Neuronal stem cell (in vitro differentiated cells): ENCODE measurements at regions not wholly inside any gene's neighbourhood (a gene's known extent, or its start where the extent isn't known, plus 50 kb on each side); places are given as distances from the start of the nearest gene placed in this dataset.

Source experiments
- DNase-seq: peaks from one replicate; pipeline ENCODE4 v3.0.0-alpha.2; 2013; ENCODE audit warnings: low spot score
- H2AFZ ChIP-seq: one replicate; pipeline ENCODE4 v1.6.1; 2013; ENCODE audit warnings: mild to moderate bottlenecking, low read length, inconsistent platforms
- H2AK5ac ChIP-seq: 2 replicates; pipeline ENCODE4 v1.6.1; 2013; ENCODE audit warnings: low read depth, mild to moderate bottlenecking, inconsistent platforms, low read length, moderate library complexity, mixed read lengths
- H2BK120ac ChIP-seq: 2 replicates; pipeline ENCODE4 v1.6.1; 2013; ENCODE audit warnings: low read depth, mild to moderate bottlenecking, inconsistent platforms, low read length, moderate library complexity, mixed read lengths
- H2BK12ac ChIP-seq: one replicate; pipeline ENCODE4 v1.6.1; 2013; ENCODE audit warnings: low read length, inconsistent platforms
- H2BK15ac ChIP-seq: 2 replicates; pipeline ENCODE4 v1.6.1; 2013; ENCODE audit warnings: mild to moderate bottlenecking, low read length, inconsistent platforms, mixed read lengths
- H2BK5ac ChIP-seq: one replicate; pipeline ENCODE4 v1.6.1; 2013; ENCODE audit warnings: inconsistent platforms, mild to moderate bottlenecking, low read length, moderate library complexity
- H3K14ac ChIP-seq: one replicate; pipeline ENCODE4 v1.6.1; 2013; ENCODE audit warnings: low read length, inconsistent platforms
- H3K18ac ChIP-seq: 2 replicates; pipeline ENCODE4 v1.6.1; 2013; ENCODE audit warnings: low read length, inconsistent platforms
- H3K23ac ChIP-seq: 2 replicates; pipeline ENCODE4 v1.6.1; 2013; ENCODE audit warnings: low read depth, mild to moderate bottlenecking, mixed read lengths, low read length, inconsistent platforms; ENCODE audit not compliant: poor library complexity
- H3K27ac ChIP-seq: replicated peaks from 3 replicates; pipeline ENCODE4 v1.5.1; 2013; ENCODE audit warnings: low read length, inconsistent platforms
- H3K27me3 ChIP-seq, 3 experiments: 2 replicates each; pipeline ENCODE4 v1.6.1; 2013; ENCODE audit warnings: low read length in 3 of 3, mild to moderate bottlenecking in 2 of 3, inconsistent platforms in 1 of 3, low read depth in 1 of 3, mixed read lengths in 1 of 3, moderate library complexity in 1 of 3; ENCODE audit not compliant: control insufficient read depth in 3 of 3, insufficient read depth in 3 of 3
- H3K36me3 ChIP-seq, 2 donors: replicated peaks in 1 of 2; 2 replicates each; pipeline ENCODE4 v1.6.1; 2013; ENCODE audit warnings: low read length in 2 of 2; ENCODE audit not compliant: control insufficient read depth in 2 of 2, insufficient read depth in 2 of 2
- H3K4ac ChIP-seq: 2 replicates; pipeline ENCODE4 v1.6.1; 2013; ENCODE audit warnings: inconsistent platforms, mild to moderate bottlenecking, low read length, moderate library complexity
- H3K4me1 ChIP-seq, 2 donors: 1 replicate in 1 of 2; 2 replicates in 1 of 2; pipeline ENCODE4 v1.6.1; 2013; ENCODE audit warnings: low read length in 2 of 2, low read depth in 1 of 2; ENCODE audit not compliant: control insufficient read depth in 2 of 2, insufficient read depth in 1 of 2
- H3K4me2 ChIP-seq: one replicate; pipeline ENCODE4 v1.6.1; 2013; ENCODE audit warnings: mild to moderate bottlenecking, low read length, inconsistent platforms; ENCODE audit not compliant: insufficient read depth, poor library complexity, severe bottlenecking
- H3K4me3 ChIP-seq, 2 donors: 2 replicates each; pipeline ENCODE4 v1.5.1; 2013; ENCODE audit warnings: low read length in 2 of 2, mild to moderate bottlenecking in 2 of 2, inconsistent platforms in 1 of 2, moderate library complexity in 1 of 2
- H3K79me1 ChIP-seq: one replicate; pipeline ENCODE4 v1.6.1; 2013; ENCODE audit warnings: low read depth, mild to moderate bottlenecking, inconsistent platforms, low read length, moderate library complexity
- H3K9ac ChIP-seq: one replicate; pipeline ENCODE4 v1.6.1; 2013; ENCODE audit warnings: mild to moderate bottlenecking, low read depth, low read length, inconsistent platforms; ENCODE audit not compliant: poor library complexity
- H3K9me3 ChIP-seq, 2 donors: replicated peaks in 1 of 2; 2 replicates each; pipeline versions ENCODE3 to v1.6.1; 2013; ENCODE audit warnings: low read length in 2 of 2, mild to moderate bottlenecking in 2 of 2, inconsistent platforms in 1 of 2, low read depth in 1 of 2, mixed read lengths in 1 of 2, moderate library complexity in 1 of 2; ENCODE audit not compliant: control insufficient read depth in 2 of 2, insufficient read depth in 1 of 2
- H4K8ac ChIP-seq: one replicate; pipeline ENCODE4 v1.6.1; 2013; ENCODE audit warnings: low read depth, mild to moderate bottlenecking, inconsistent platforms, low read length, moderate library complexity
- H4K91ac ChIP-seq: one replicate; pipeline ENCODE4 v1.6.1; 2013; ENCODE audit warnings: low read length, low read depth, mild to moderate bottlenecking, inconsistent platforms; ENCODE audit not compliant: poor library complexity
- WGBS, 2 donors: extraction: QIAGEN DNeasy Blood & Tissue Kit; methylation state at CpG; one replicate each; pipeline ENCODE4 v1.1.7; 2013; ENCODE audit warnings: missing lambda C conversion rate in 2 of 2, mixed read lengths in 1 of 2; ENCODE audit not compliant: insufficient read length in 2 of 2, insufficient replicate concordance in 1 of 2; ENCODE audit errors: extremely low coverage in 2 of 2; 5-methylcytosine and 5-hydroxymethylcytosine counted together

- no peak overlapping the region for H3K9ac ChIP-seq
- no peak overlapping the region for H4K91ac ChIP-seq
- no peaks in the 10 kb centered on the region for H3K36me3 ChIP-seq
- H4K8ac ChIP-seq: no peak overlapping the region
- H2BK120ac ChIP-seq: no peak overlapping the region
- H3K4me2 ChIP-seq: no peak overlapping the region
- no peak for DNase-seq
- H3K27me3 ChIP-seq: no peaks in the 10 kb centered on the region
- no peaks in the 10 kb centered on the region for H3K9me3 ChIP-seq
- no peak overlapping the region for H2AK5ac ChIP-seq
- H2BK15ac ChIP-seq: no peak overlapping the region
- H3K4me3 ChIP-seq: no peak overlapping the region
- no peak overlapping the region for H3K27ac ChIP-seq
- H3K18ac ChIP-seq: no peak overlapping the region
- no peak overlapping the region for H2BK12ac ChIP-seq
- no peak overlapping the region for H3K23ac ChIP-seq
- no peak overlapping the region for H2BK5ac ChIP-seq
- no peak overlapping the region for H3K4ac ChIP-seq
- H3K4me1 ChIP-seq: no peaks in the 10 kb centered on the region
- H3K14ac ChIP-seq: no peak overlapping the region
- no peak overlapping the region for H2AFZ ChIP-seq
- no CpG with 5 or more reads among the region's 5 CpGs for WGBS, 2 donors
- no peaks in the 10 kb centered on the region for H3K79me1 ChIP-seq
Measured at GRCh38 chr6:16922282-16922681, 161.0 kb upstream of the ATXN1 start.

DNA sequence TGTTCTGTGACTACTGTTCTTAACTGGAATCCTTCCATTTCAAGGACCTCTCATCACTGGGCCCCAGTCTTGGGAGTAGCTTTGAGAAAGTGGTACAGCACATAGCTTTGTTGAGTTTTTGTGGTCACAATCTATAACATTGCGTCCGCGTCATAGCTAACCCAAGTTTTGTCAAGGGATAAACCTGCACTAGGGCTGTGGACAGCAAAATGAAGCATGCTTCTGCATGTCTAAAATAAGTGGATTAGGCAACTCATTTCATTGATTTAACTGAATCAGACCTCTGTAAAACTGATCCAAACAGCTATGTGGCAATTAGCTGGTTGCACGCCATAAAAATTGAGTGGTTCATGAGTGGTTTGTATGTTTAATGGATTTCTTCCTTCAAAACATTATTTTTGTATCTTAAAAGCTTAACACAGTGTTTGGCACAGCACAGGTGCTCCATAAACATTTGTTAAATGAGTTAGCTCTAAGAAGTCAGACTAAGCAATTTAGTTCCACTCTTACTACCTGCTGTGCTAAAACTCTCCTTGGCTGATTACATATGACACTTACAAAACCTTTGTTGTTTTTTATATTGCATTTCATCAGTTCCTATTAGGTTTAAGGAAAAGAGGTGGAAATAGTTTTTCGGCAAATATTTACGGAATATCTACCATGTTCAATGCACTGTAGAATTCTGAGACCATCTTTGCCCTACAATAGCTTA lies 160.3 kb upstream of the ATXN1 start:
- H3K14ac ChIP-seq: no peak overlapping the region
- no peaks in the 10 kb centered on the region for H3K4me1 ChIP-seq
- no peak overlapping the region for H3K4me2 ChIP-seq
- H4K91ac ChIP-seq: no peak overlapping the region
- no peak overlapping the region for H3K4ac ChIP-seq
- H2BK12ac ChIP-seq: no peak overlapping the region
- H3K23ac ChIP-seq: no peak overlapping the region
- H3K27ac ChIP-seq: no peak overlapping the region
- no peaks in the 10 kb centered on the region for H3K79me1 ChIP-seq
- no peak overlapping the region for H2AK5ac ChIP-seq
- H2BK5ac ChIP-seq: no peak overlapping the region
- no peaks in the 10 kb centered on the region for H3K27me3 ChIP-seq
- WGBS, 2 donors: no CpG with 5 or more reads among the region's 6 CpGs
- no peak overlapping the region for H4K8ac ChIP-seq
- H3K9me3 ChIP-seq: no peaks in the 10 kb centered on the region
- DNase-seq: no peak
- no peak overlapping the region for H3K18ac ChIP-seq
- H3K4me3 ChIP-seq: no peak overlapping the region
- H3K36me3 ChIP-seq: no peaks in the 10 kb centered on the region
- H2BK15ac ChIP-seq: no peak overlapping the region
- no peak overlapping the region for H2BK120ac ChIP-seq
- no peak overlapping the region for H2AFZ ChIP-seq
- H3K9ac ChIP-seq: no peak overlapping the region

GRCh38 chr6:16918586-16918985 lies 157.3 kb upstream of the ATXN1 start:
- no peak overlapping the region for H3K4ac ChIP-seq
- no peak overlapping the region for H3K4me2 ChIP-seq
- H2BK12ac ChIP-seq: no peak overlapping the region
- no peaks in the 10 kb centered on the region for H3K27me3 ChIP-seq
- peaks cover 0 to 1% of the 10 kb centered on the region in 2 donors for H3K9me3 ChIP-seq
- no peak overlapping the region for H4K91ac ChIP-seq
- H3K79me1 ChIP-seq: no peaks in the 10 kb centered on the region
- H3K36me3 ChIP-seq: no peaks in the 10 kb centered on the region
- H3K4me1 ChIP-seq: no peaks in the 10 kb centered on the region
- no peak overlapping the region for H2BK120ac ChIP-seq
- H2BK5ac ChIP-seq: no peak overlapping the region
- no peak overlapping the region for H3K9ac ChIP-seq
- no peak overlapping the region for H3K27ac ChIP-seq
- H4K8ac ChIP-seq: no peak overlapping the region
- no peak overlapping the region for H3K23ac ChIP-seq
- no peak overlapping the region for H2AK5ac ChIP-seq
- H3K14ac ChIP-seq: no peak overlapping the region
- no peak for DNase-seq
- no peak overlapping the region for H2BK15ac ChIP-seq
- no CpG with 5 or more reads among the region's 10 CpGs for WGBS, 2 donors
- no peak overlapping the region for H3K4me3 ChIP-seq
- H3K18ac ChIP-seq: no peak overlapping the region
- no peak overlapping the region for H2AFZ ChIP-seq

GRCh38 chr6:16914184-16914583 lies 152.9 kb upstream of the ATXN1 start:
- no CpG with 5 or more reads among the region's 3 CpGs for WGBS, 2 donors
- Histone ChIP-seq H4K8ac (no peak overlapping the region), H3K18ac (no peak overlapping the region), H3K4me2 (no peak overlapping the region), H3K36me3 (no peaks in the 10 kb centered on the region), H3K14ac (no peak overlapping the region), H2BK15ac (no peak overlapping the region), H3K4ac (no peak overlapping the region), H4K91ac (no peak overlapping the region), H3K9me3 (peaks cover 0 to 3% of the 10 kb centered on the region in 2 donors), H2AFZ (no peak overlapping the region), H3K27me3 (no peaks in the 10 kb centered on the region), H2AK5ac (no peak overlapping the region), H3K4me3 (no peak overlapping the region), H3K27ac (no peak overlapping the region), H2BK5ac (no peak overlapping the region), H3K4me1 (no peaks in the 10 kb centered on the region), H2BK120ac (no peak overlapping the region), H3K23ac (no peak overlapping the region), H2BK12ac (no peak overlapping the region), H3K9ac (no peak overlapping the region), H3K79me1 (no peaks in the 10 kb centered on the region)
- DNase-seq: no peak
